AG04449 (cell line): ENCODE measurements at regions not wholly inside any gene's neighbourhood (a gene's known extent, or its start where the extent isn't known, plus 50 kb on each side); places are given as distances from the start of the nearest gene placed in this dataset.

Source experiments
- CTCF ChIA-PET: fragments of 350-600 bp; formaldehyde crosslinking; extraction: SDS; loops from one replicate; lab custom pipeline; 2021; ENCODE audit warnings: antibody characterized with exemption; lab: Yijun Ruan, JAX
- POLR2A ChIA-PET: fragments of 400-600, 350-600 bp; formaldehyde crosslinking; extraction: SDS; loops from one replicate; lab custom pipeline; 2020; ENCODE audit warnings: antibody characterized with exemption, inconsistent platforms; lab: Yijun Ruan, JAX
- DNase-seq: peaks from one replicate; pipeline ENCODE4 v3.0.0-alpha.2; 2010; ENCODE audit warnings: low read depth, low spot score
- H3K4me3 ChIP-seq: 2 replicates; pipeline ENCODE4 v1.5.1; 2011; ENCODE audit warnings: low read depth, mild to moderate bottlenecking, control low read depth, low read length
- CTCF ChIP-seq: IDR thresholded peaks from one replicate; pipeline ENCODE4 v1.5.1; 2011; ENCODE audit warnings: mild to moderate bottlenecking, moderate library complexity, low read length, control low read depth, inconsistent platforms; ENCODE audit not compliant: insufficient read depth; ENCODE audit errors: missing control alignments

- ChIA-PET CTCF (no interaction called here), POLR2A (no interaction called here)
- DNase-seq, result no peak
- no peak overlapping the region for H3K4me3 ChIP-seq
- TF ChIP-seq CTCF, result no peak
Observed at GRCh38 chr10:36516281-36516680, 609.1 kb upstream of the ANKRD30A start.

- ChIA-PET CTCF (interaction anchor here (1.2 kb wide), 1 partner anchor 880 kb away, joined by 4 read pairs; no protein-coding TSS in a partner anchor), POLR2A (interaction anchor here (0.6 to 1.2 kb wide), 2 partner anchors 21 to 1106 kb away, joined by 3 read pairs; no protein-coding TSS in a partner anchor)
- no peak overlapping the region for H3K4me3 ChIP-seq
- TF ChIP-seq CTCF, result no peak
- DNase-seq, result no peak
Observed at GRCh38 chr10:36515319-36515718, 610.1 kb upstream of the ANKRD30A start.

- no peak for TF ChIP-seq CTCF
- CTCF ChIA-PET, result interaction anchor here (1.3 kb wide), 1 partner anchor 251 kb away, joined by 4 read pairs; no protein-coding TSS in a partner anchor
- no peak for DNase-seq
Observed at GRCh38 chr10:36507715-36508114, 617.7 kb upstream of the ANKRD30A start.

GRCh38 chr10:36506697-36507496 lies 618.5 kb upstream of the ANKRD30A start:
- H3K4me3 ChIP-seq, result no peak overlapping the region
- TF ChIP-seq CTCF, result no peak
- CTCF ChIA-PET, result interaction anchor here (1.3 kb wide), 1 partner anchor 250 kb away, joined by 4 read pairs; no protein-coding TSS in a partner anchor
- POLR2A ChIA-PET, result no interaction called here
- no peak for DNase-seq

More at GRCh38 chr10:36507715-36508114, 617.7 kb upstream of the ANKRD30A start:
- POLR2A ChIA-PET, result no interaction called here
- no peak overlapping the region for H3K4me3 ChIP-seq

GRCh38 chr10:36506261-36506660 lies 619.1 kb upstream of the ANKRD30A start:
- TF ChIP-seq CTCF, result no peak
- CTCF ChIA-PET, result interaction anchor here (0.6 kb wide), 1 partner anchor 247 kb away, joined by 3 read pairs; no protein-coding TSS in a partner anchor
- POLR2A ChIA-PET, result no interaction called here
- DNase-seq, result no peak
- no peak overlapping the region for H3K4me3 ChIP-seq

- ChIA-PET POLR2A (no interaction called here), CTCF (interaction anchor here (1.1 kb wide), 1 partner anchor 871 kb away, joined by 3 read pairs; no protein-coding TSS in a partner anchor)
- H3K4me3 ChIP-seq, result no peak overlapping the region
- DNase-seq, result no peak
- no peak for TF ChIP-seq CTCF
Observed at GRCh38 chr10:36504758-36505157, 620.6 kb upstream of the ANKRD30A start.
